ENCODE measurements at regions not wholly inside any gene's neighbourhood (a gene's known extent, or its start where the extent isn't known, plus 50 kb on each side); places are given as distances from the start of the nearest gene placed in this dataset.

DNA sequence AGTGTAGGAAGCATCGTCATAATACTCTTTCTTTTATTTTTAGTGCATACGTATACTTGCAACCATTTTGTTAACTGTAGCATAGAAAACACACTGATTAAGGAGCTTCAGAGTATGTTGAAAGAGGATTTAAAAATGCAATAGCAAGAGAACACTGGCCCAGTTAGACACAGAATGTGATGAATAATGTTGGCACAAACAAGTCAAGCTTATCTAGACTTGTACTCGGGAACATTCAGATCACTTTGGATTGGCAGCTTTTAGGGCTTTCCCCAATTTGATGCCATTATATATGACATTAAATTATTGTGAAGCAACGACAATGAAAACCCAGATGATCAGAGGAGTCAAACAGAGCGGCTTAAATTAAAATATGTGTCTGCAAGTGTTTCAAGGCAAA lies 468.1 kb downstream of the PRKD1 start:
- DNase-seq (ENCODE audit: low read depth, low spot score): no peak
- no peak overlapping the region for H3K4me3 ChIP-seq (ENCODE audit: low read depth, low read length)
- in situ Hi-C loops (cut with HindIII; ENCODE audit: low sequenced_read_pairs): no loop called here
- no peak for TF ChIP-seq CTCF (IDR thresholded peaks at IDR 0.05; ENCODE audit: low read depth, low read length)

DNA sequence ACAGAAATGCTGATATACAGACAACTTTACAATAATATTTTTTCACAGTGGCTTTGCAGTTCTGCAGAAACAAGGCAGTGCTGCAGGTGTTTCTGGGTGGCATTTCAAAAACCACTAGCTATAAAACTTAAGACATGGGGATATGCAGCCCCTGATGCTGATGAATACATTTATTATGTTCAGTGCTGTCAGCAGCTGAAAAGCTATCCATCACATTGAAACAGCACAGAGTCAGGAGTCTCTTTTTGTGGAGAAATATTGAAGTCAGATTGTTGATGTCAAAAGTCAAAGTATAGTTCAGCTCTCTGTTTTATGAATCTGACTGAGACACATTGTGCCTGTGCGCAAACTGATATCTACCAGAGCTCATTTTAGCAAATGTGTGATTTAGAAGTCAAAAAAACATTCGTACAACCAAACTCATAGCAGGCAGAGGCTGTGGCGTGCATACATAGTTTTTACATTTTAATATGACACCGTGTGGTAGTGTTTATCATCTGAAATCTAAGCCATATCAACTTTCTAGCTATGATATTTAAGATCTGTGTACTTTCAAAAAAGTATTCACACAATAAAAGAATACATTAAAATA lies 467.6 kb downstream of the PRKD1 start:
- H3K4me3 ChIP-seq (ENCODE audit: low read depth, low read length): no peak overlapping the region
- no peak for TF ChIP-seq CTCF (IDR thresholded peaks at IDR 0.05; ENCODE audit: low read depth, low read length)
- in situ Hi-C loops (cut with HindIII; ENCODE audit: low sequenced_read_pairs): no loop called here

GRCh38 chr14:29461101-29461500 lies 466.5 kb downstream of the PRKD1 start:
- no peak for TF ChIP-seq CTCF (IDR thresholded peaks at IDR 0.05; ENCODE audit: low read depth, low read length)
- no peak for DNase-seq (ENCODE audit: low read depth, low spot score)
- no peak overlapping the region for H3K4me3 ChIP-seq (ENCODE audit: low read depth, low read length)
- in situ Hi-C loops (cut with HindIII; ENCODE audit: low sequenced_read_pairs): no loop called here

More for the DNA sequence above, 467.6 kb downstream of the PRKD1 start:
- no peak for DNase-seq (ENCODE audit: low read depth, low spot score)

GRCh38 chr14:29461506-29461905 lies 466.1 kb downstream of the PRKD1 start:
- no peak for TF ChIP-seq CTCF (IDR thresholded peaks at IDR 0.05; ENCODE audit: low read depth, low read length)
- no peak for DNase-seq (ENCODE audit: low read depth, low spot score)
- no peak overlapping the region for H3K4me3 ChIP-seq (ENCODE audit: low read depth, low read length)
- in situ Hi-C loops (cut with HindIII; ENCODE audit: low sequenced_read_pairs): no loop called here

DNA sequence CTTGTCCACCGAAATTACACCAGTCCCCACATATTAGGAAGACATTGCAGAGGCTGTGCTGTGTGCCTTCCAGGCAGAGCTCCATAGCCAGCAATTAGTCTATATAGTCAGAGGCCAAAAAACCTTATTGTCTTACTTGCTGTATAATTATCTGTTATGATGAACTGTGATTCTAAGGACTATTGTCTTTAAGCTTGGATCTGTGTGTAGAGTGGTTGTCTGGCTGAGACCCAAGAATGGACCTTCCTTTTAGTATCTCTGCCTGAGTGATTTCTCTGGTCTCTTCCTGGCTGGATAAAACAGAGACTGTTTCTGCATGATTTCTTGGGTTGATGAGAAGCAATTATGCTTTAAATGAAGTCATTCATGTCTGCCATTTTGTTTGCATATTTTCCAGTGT lies 465.3 kb downstream of the PRKD1 start:
- in situ Hi-C loops (cut with HindIII; ENCODE audit: low sequenced_read_pairs): no loop called here
- no peak for DNase-seq (ENCODE audit: low read depth, low spot score)
- TF ChIP-seq CTCF (IDR thresholded peaks at IDR 0.05; ENCODE audit: low read depth, low read length): no peak
- H3K4me3 ChIP-seq (ENCODE audit: low read depth, low read length): no peak overlapping the region

GRCh38 chr14:29462772-29463171 lies 464.9 kb downstream of the PRKD1 start:
- no peak for TF ChIP-seq CTCF (IDR thresholded peaks at IDR 0.05; ENCODE audit: low read depth, low read length)
- H3K4me3 ChIP-seq (ENCODE audit: low read depth, low read length): no peak overlapping the region
- in situ Hi-C loops (cut with HindIII; ENCODE audit: low sequenced_read_pairs): no loop called here
- no peak for DNase-seq (ENCODE audit: low read depth, low spot score)

All from astrocyte of the spinal cord (primary cell).